ENCODE measurements at regions not wholly inside any gene's neighbourhood (a gene's known extent, or its start where the extent isn't known, plus 50 kb on each side); places are given as distances from the start of the nearest gene placed in this dataset.

DNA sequence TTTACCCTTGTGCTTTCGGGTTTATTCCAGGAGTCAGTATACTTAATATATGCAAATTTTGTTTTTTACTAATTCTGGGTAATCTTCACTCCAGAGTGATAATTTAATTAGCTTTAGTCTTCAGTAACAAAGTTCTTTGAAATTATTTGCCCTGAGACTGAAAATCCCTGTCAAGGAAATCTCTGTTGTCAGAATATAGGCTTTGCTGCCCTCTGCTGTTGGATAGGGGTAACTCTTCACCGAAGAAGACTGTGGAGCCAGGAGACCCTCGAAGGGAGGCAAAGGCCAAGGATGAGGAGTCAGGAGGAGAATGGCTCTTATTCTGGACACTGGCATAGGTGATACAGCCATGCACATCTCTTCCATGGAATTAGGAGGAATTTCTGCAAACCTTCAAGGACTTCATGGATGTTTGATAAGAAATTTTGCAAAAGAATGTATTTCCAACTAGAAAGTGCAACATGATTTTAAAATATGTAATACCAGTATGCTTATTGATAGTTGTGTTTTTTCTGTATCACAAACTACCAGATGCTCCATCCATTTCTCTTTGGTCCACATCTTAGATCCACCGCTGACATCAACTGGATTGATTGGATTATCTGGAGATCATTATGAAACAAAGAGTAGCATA is 182.3 kb downstream of the RDH14 start:
- no peak overlapping the region for H3K4me3 ChIP-seq (ENCODE audit: low read depth, low read length)
- DNase-seq (ENCODE audit: low read depth): no peak
- POLR2A ChIA-PET: no interaction called here
- CTCF ChIA-PET: interaction anchor here (0.6 to 3.3 kb wide), 34 partner anchors 9 to 654 kb away, joined by 3 to 13 read pairs (median 4); no protein-coding TSS in a partner anchor
- no peaks in the 10 kb centered on the region; the same call in 1 of the 2 replicates for H3K27me3 ChIP-seq (ENCODE audit: control insufficient read depth, insufficient read depth, low read length)
- H3K36me3 ChIP-seq (ENCODE audit: control insufficient read depth, insufficient read depth, low read length): no peaks in the 10 kb centered on the region
- TF ChIP-seq, protein P1, sequence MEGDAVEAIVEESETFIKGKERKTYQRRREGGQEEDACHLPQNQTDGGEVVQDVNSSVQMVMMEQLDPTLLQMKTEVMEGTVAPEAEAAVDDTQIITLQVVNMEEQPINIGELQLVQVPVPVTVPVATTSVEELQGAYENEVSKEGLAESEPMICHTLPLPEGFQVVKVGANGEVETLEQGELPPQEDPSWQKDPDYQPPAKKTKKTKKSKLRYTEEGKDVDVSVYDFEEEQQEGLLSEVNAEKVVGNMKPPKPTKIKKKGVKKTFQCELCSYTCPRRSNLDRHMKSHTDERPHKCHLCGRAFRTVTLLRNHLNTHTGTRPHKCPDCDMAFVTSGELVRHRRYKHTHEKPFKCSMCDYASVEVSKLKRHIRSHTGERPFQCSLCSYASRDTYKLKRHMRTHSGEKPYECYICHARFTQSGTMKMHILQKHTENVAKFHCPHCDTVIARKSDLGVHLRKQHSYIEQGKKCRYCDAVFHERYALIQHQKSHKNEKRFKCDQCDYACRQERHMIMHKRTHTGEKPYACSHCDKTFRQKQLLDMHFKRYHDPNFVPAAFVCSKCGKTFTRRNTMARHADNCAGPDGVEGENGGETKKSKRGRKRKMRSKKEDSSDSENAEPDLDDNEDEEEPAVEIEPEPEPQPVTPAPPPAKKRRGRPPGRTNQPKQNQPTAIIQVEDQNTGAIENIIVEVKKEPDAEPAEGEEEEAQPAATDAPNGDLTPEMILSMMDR (IDR thresholded peaks at IDR 0.05; ENCODE audit: insufficient read depth, low read depth, low read length): peak; percentile 79

DNA sequence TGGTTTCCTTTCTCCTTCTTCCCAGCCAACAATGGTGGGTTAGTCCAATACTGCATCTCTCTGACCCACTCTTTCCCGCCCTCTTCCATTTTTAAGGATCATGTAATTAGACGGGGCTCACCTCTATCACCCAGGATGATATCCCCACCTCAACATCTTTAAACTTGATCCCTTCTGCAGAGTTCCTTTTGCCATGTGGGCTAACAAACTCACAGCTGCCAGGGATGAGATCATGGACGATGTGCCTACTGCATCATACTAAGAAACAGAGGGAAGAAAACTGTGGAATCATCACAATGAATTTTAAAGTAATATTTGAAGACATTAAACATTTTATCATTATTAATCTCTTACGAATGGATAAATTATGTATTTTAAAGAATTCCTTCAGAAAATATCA is 183.5 kb downstream of the RDH14 start:
- ChIA-PET POLR2A (no interaction called here), CTCF (interaction anchor here (0.6 to 3.3 kb wide), 11 partner anchors 9 to 528 kb away, joined by 3 to 12 read pairs (median 4); no protein-coding TSS in a partner anchor)
- Histone ChIP-seq H3K4me3 (ENCODE audit: low read depth, low read length) (no peak overlapping the region), H3K27me3 (ENCODE audit: control insufficient read depth, insufficient read depth, low read length) (no peaks in the 10 kb centered on the region), H3K36me3 (ENCODE audit: control insufficient read depth, insufficient read depth, low read length) (no peaks in the 10 kb centered on the region)
- TF ChIP-seq, protein P1 (IDR thresholded peaks at IDR 0.05; ENCODE audit: insufficient read depth, low read depth, low read length): no peak
- no peak for DNase-seq (ENCODE audit: low read depth)

- Histone ChIP-seq H3K36me3 (ENCODE audit: control insufficient read depth, insufficient read depth, low read length) (no peaks in the 10 kb centered on the region), H3K27me3 (ENCODE audit: control insufficient read depth, insufficient read depth, low read length) (no peaks in the 10 kb centered on the region), H3K4me3 (ENCODE audit: low read depth, low read length) (no peak overlapping the region)
- POLR2A ChIA-PET: no interaction called here
- TF ChIP-seq, protein P1 (IDR thresholded peaks at IDR 0.05; ENCODE audit: insufficient read depth, low read depth, low read length): no peak
- CTCF ChIA-PET: interaction anchor here (0.8 to 2.6 kb wide), 5 partner anchors 8 to 543 kb away, joined by 3 to 8 read pairs (median 4); no protein-coding TSS in a partner anchor
- DNase-seq (ENCODE audit: low read depth): no peak
Observed at GRCh38 chr2:18373664-18374063, 186.8 kb downstream of the RDH14 start.

- POLR2A ChIA-PET: no interaction called here
Observed at GRCh38 chr2:18373081-18373480, 187.4 kb downstream of the RDH14 start.

GRCh38 chr2:18372641-18373040 is 187.8 kb downstream of the RDH14 start:
- Histone ChIP-seq H3K4me3 (ENCODE audit: low read depth, low read length) (no peak overlapping the region), H3K27me3 (ENCODE audit: control insufficient read depth, insufficient read depth, low read length) (no peaks in the 10 kb centered on the region), H3K36me3 (ENCODE audit: control insufficient read depth, insufficient read depth, low read length) (no peaks in the 10 kb centered on the region)
- TF ChIP-seq, protein P1 (IDR thresholded peaks at IDR 0.05; ENCODE audit: insufficient read depth, low read depth, low read length): no peak
- CTCF ChIA-PET: interaction anchor here (0.8 to 2.6 kb wide), 5 partner anchors 10 to 520 kb away, joined by 3 to 8 read pairs (median 6); no protein-coding TSS in a partner anchor
- POLR2A ChIA-PET: interaction anchor here (0.6 kb wide), 1 partner anchor 64 kb away, joined by 3 read pairs; no protein-coding TSS in a partner anchor
- no peak for DNase-seq (ENCODE audit: low read depth)

More at GRCh38 chr2:18373081-18373480, 187.4 kb downstream of the RDH14 start:
- DNase-seq (ENCODE audit: low read depth): no peak
- CTCF ChIA-PET: interaction anchor here (0.8 to 2.6 kb wide), 5 partner anchors 10 to 521 kb away, joined by 3 to 8 read pairs (median 6); no protein-coding TSS in a partner anchor
- H3K36me3 ChIP-seq (ENCODE audit: control insufficient read depth, insufficient read depth, low read length): no peaks in the 10 kb centered on the region
- TF ChIP-seq, protein P1 (IDR thresholded peaks at IDR 0.05; ENCODE audit: insufficient read depth, low read depth, low read length): no peak
- H3K4me3 ChIP-seq (ENCODE audit: low read depth, low read length): no peak overlapping the region
- H3K27me3 ChIP-seq (ENCODE audit: control insufficient read depth, insufficient read depth, low read length): no peaks in the 10 kb centered on the region

Data from BJ (cell line).